ENCODE measurements at regions not wholly inside any gene's neighbourhood (a gene's known extent, or its start where the extent isn't known, plus 50 kb on each side); places are given as distances from the start of the nearest gene placed in this dataset.

- Mint-ChIP-seq H3K4me1 (no peaks in the 10 kb centered on the region), H3K36me3 (no peaks in the 10 kb centered on the region), H3K9me3 (peaks cover 13% of the 10 kb centered on the region), H3K4me3 (no peak overlapping the region), H3K27ac (no peak overlapping the region)
- ATAC-seq (no peak), DNase-seq (ENCODE audit: low spot score in 2 of 2) (no peak)
Measured at GRCh38 chr5:120052916-120053828, 410.9 kb upstream of the PRR16 start.

DNA sequence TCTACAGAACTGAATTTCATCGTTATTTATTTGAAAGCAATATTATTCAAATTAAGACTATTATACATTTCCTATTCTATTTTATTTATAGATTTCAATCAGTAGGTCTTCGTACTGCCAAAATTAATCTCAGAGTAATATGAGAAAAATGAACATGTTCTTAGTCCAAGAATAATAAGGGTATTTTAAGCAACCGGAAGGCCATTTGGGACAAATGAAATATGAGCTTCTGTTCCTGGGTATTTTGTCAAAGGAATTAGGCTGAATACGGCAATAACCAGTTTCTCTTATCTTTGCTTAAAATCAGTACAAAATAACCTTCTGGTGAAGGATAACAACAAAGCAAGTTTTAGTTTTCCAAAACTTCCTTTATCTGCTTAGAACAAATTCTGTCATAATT lies 410.3 kb upstream of the PRR16 start:
- DNase-seq (ENCODE audit: low spot score in 2 of 2) (no peak), ATAC-seq (no peak)
- Mint-ChIP-seq H3K4me1 (no peaks in the 10 kb centered on the region), H3K27ac (no peak overlapping the region), H3K4me3 (no peak overlapping the region), H3K36me3 (no peaks in the 10 kb centered on the region), H3K9me3 (peaks cover 13% of the 10 kb centered on the region)

GRCh38 chr5:120055858-120056257 lies 408.2 kb upstream of the PRR16 start:
- DNase-seq (ENCODE audit: low spot score in 2 of 2) = no peak
- H3K4me1 Mint-ChIP-seq = no peaks in the 10 kb centered on the region

DNA sequence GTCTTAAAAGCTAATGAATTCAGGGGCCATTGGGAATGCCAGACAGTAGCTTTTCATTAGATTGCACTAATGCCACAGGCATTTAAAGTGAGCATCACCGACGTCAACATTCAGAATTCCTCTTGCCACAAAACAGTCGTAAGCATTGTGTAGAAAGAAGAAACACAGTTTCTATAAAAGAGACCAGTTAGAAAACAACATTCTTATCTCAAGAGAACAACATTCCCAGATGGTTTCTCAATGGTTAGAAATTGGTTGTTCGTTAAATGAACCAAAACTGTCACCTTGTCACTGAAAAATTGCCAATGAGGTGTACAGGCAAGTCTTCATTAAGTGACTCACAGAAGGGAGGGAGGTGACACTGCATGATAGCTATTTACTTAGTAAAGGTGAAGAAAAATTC lies 401.6 kb upstream of the PRR16 start:
- H3K4me1 Mint-ChIP-seq = no peaks in the 10 kb centered on the region
- no peak overlapping the region for H3K27ac Mint-ChIP-seq
- ATAC-seq (no peak), DNase-seq (ENCODE audit: low spot score in 2 of 2) (no peak)
- no peak overlapping the region for H3K4me3 Mint-ChIP-seq
- no peaks in the 10 kb centered on the region for H3K36me3 Mint-ChIP-seq
- peaks cover 10% of the 10 kb centered on the region for H3K9me3 Mint-ChIP-seq

More at GRCh38 chr5:120055858-120056257, 408.2 kb upstream of the PRR16 start:
- H3K27ac Mint-ChIP-seq = no peak overlapping the region
- peaks cover 14% of the 10 kb centered on the region for H3K9me3 Mint-ChIP-seq
- no peak for ATAC-seq
- H3K36me3 Mint-ChIP-seq = no peaks in the 10 kb centered on the region
- H3K4me3 Mint-ChIP-seq = no peak overlapping the region

- Mint-ChIP-seq H3K27ac (no peak overlapping the region), H3K4me3 (no peak overlapping the region), H3K36me3 (no peaks in the 10 kb centered on the region), H3K4me1 (no peaks in the 10 kb centered on the region), H3K9me3 (peaks cover 8% of the 10 kb centered on the region)
- ATAC-seq (no peak), DNase-seq (ENCODE audit: low spot score in 2 of 2) (no peak)
Measured at GRCh38 chr5:120072068-120072761, 391.9 kb upstream of the PRR16 start.

DNA sequence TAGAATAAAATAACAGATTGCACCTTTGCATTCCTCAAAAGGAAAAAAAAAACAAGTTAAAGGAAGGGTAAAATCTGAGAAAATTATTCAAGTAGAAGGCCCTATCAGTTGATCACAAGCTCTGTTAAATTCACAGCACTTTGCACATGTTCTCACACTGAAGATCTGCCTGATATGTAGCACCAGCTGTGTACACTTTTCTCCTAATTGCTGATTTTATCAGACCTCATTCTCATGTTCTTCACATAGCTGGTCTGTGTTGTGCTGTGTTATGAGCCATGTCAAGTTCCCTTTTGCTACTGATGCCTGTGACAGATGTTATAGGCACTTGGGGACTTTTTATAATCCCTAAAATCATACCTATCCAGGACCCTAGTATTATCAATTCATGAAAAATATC lies 390.4 kb upstream of the PRR16 start:
- DNase-seq (ENCODE audit: low spot score in 2 of 2) (no peak), ATAC-seq (no peak)
- no peak overlapping the region for H3K27ac Mint-ChIP-seq
- H3K4me3 Mint-ChIP-seq = no peak overlapping the region
- no peaks in the 10 kb centered on the region for H3K36me3 Mint-ChIP-seq
- H3K9me3 Mint-ChIP-seq = peaks cover 15% of the 10 kb centered on the region
- no peaks in the 10 kb centered on the region for H3K4me1 Mint-ChIP-seq

- H3K4me1 Mint-ChIP-seq = no peaks in the 10 kb centered on the region
Measured at GRCh38 chr5:120080781-120081180, 383.3 kb upstream of the PRR16 start.

GRCh38 chr5:120082316-120083068 lies 381.6 kb upstream of the PRR16 start:
- H3K27ac Mint-ChIP-seq = no peak overlapping the region
- ATAC-seq = no peak
- no peaks in the 10 kb centered on the region for H3K4me1 Mint-ChIP-seq
- no peak overlapping the region for H3K4me3 Mint-ChIP-seq
- DNase-seq (ENCODE audit: low spot score in 2 of 2) = no peak
- no peaks in the 10 kb centered on the region for H3K36me3 Mint-ChIP-seq
- peaks cover 8% of the 10 kb centered on the region for H3K9me3 Mint-ChIP-seq

More at GRCh38 chr5:120080781-120081180, 383.3 kb upstream of the PRR16 start:
- Mint-ChIP-seq H3K27ac (no peak overlapping the region), H3K4me3 (no peak overlapping the region), H3K9me3 (peaks cover 8% of the 10 kb centered on the region), H3K36me3 (no peaks in the 10 kb centered on the region)
- ATAC-seq (no peak), DNase-seq (ENCODE audit: low spot score in 2 of 2) (no peak)

GRCh38 chr5:120083851-120084542 lies 380.1 kb upstream of the PRR16 start:
- no peaks in the 10 kb centered on the region for H3K4me1 Mint-ChIP-seq
- ATAC-seq = no peak
- no peak overlapping the region for H3K27ac Mint-ChIP-seq
- no peak overlapping the region for H3K4me3 Mint-ChIP-seq
- no peak for DNase-seq (ENCODE audit: low spot score in 2 of 2)
- H3K36me3 Mint-ChIP-seq = no peaks in the 10 kb centered on the region
- H3K9me3 Mint-ChIP-seq = no peaks in the 10 kb centered on the region

GRCh38 chr5:120084543-120084870 lies 379.6 kb upstream of the PRR16 start:
- DNase-seq (ENCODE audit: low spot score in 2 of 2) (no peak), ATAC-seq (no peak)
- Mint-ChIP-seq H3K36me3 (no peaks in the 10 kb centered on the region), H3K4me1 (no peaks in the 10 kb centered on the region), H3K9me3 (no peaks in the 10 kb centered on the region), H3K27ac (no peak overlapping the region), H3K4me3 (no peak overlapping the region)

DNA sequence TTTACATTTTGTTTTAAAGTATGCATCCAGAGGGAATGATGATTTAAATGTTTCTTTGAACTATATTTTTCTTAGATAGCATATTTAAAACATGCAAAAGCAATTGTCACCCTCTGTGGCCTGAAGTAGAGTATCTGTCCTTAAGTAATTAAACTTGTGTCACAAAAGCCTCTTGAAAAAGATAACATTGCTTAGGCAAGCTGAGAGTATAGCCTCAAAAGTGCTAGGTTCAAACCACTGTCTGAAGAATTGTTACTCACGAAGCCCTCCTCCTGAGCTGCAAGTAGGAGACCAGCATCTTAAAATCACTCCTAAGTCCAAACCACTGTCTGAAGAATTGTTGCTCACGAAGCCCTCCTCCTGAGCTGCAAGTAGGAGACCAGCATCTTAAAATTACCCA lies 378.0 kb upstream of the PRR16 start:
- H3K36me3 Mint-ChIP-seq = no peaks in the 10 kb centered on the region
- no peaks in the 10 kb centered on the region for H3K4me1 Mint-ChIP-seq
- no peak for ATAC-seq

GRCh38 chr5:120088412-120088811 lies 375.7 kb upstream of the PRR16 start:
- DNase-seq (ENCODE audit: low spot score in 2 of 2) (no peak), ATAC-seq (no peak)
- Mint-ChIP-seq H3K9me3 (peaks cover 3% of the 10 kb centered on the region), H3K27ac (no peak overlapping the region), H3K4me1 (no peaks in the 10 kb centered on the region), H3K36me3 (no peaks in the 10 kb centered on the region), H3K4me3 (no peak overlapping the region)

More for the DNA sequence above, 378.0 kb upstream of the PRR16 start:
- H3K27ac Mint-ChIP-seq = no peak overlapping the region
- H3K4me3 Mint-ChIP-seq = no peak overlapping the region
- no peak for DNase-seq (ENCODE audit: low spot score in 2 of 2)
- peaks cover 3% of the 10 kb centered on the region for H3K9me3 Mint-ChIP-seq

GRCh38 chr5:120088836-120089235 lies 375.3 kb upstream of the PRR16 start:
- no peak for DNase-seq (ENCODE audit: low spot score in 2 of 2)
- ATAC-seq = no peak
- Mint-ChIP-seq H3K4me3 (no peak overlapping the region), H3K4me1 (no peaks in the 10 kb centered on the region), H3K36me3 (no peaks in the 10 kb centered on the region), H3K27ac (no peak overlapping the region), H3K9me3 (peaks cover 5% of the 10 kb centered on the region)

- DNase-seq (ENCODE audit: low spot score in 2 of 2) (no peak), ATAC-seq (no peak)
- no peaks in the 10 kb centered on the region for H3K4me1 Mint-ChIP-seq
- no peak overlapping the region for H3K4me3 Mint-ChIP-seq
- H3K36me3 Mint-ChIP-seq = no peaks in the 10 kb centered on the region
- H3K9me3 Mint-ChIP-seq = peaks cover 6% of the 10 kb centered on the region
- H3K27ac Mint-ChIP-seq = no peak overlapping the region
Measured at GRCh38 chr5:120091376-120091948, 372.6 kb upstream of the PRR16 start.

- ATAC-seq (no peak), DNase-seq (ENCODE audit: low spot score in 2 of 2) (no peak)
- Mint-ChIP-seq H3K4me3 (no peak overlapping the region), H3K9me3 (peaks cover 6% of the 10 kb centered on the region), H3K4me1 (no peaks in the 10 kb centered on the region), H3K27ac (no peak overlapping the region), H3K36me3 (no peaks in the 10 kb centered on the region)
Measured at GRCh38 chr5:120092649-120093048, 371.5 kb upstream of the PRR16 start.
